K562 (cell line): ENCODE measurements at regions not wholly inside any gene's neighbourhood (a gene's known extent, or its start where the extent isn't known, plus 50 kb on each side); places are given as distances from the start of the nearest gene placed in this dataset.

ENCODE experiments used
- ATF3 ChIP-seq, 2 experiments: fragments of 450-650 bp in 1 of 2; sonication (generic) in 1 of 2; formaldehyde crosslinking in 1 of 2; IDR thresholded peaks in 1 of 2; conservative IDR thresholded peaks in 1 of 2; 2 replicates each; pipeline versions ENCODE4 v1.6.1 to v1.8.1; 2016 to 2023; ENCODE audit warnings: mild to moderate bottlenecking in 2 of 2, moderate library complexity in 2 of 2, inconsistent platforms in 1 of 2, missing genetic modification reagents in 1 of 2
- CREM ChIP-seq: IDR thresholded peaks from 2 replicates; pipeline ENCODE4 v1.6.1; 2014; ENCODE audit warnings: antibody characterized with exemption, low read depth
- EGR1 ChIP-seq: fragments of 450-650 bp; conservative IDR thresholded peaks from 2 replicates; pipeline ENCODE4 v1.6.1; 2017; ENCODE audit warnings: mild to moderate bottlenecking
- FOXK2 ChIP-seq, 2 experiments: fragments of 450-650 bp; IDR thresholded peaks in 1 of 2; conservative IDR thresholded peaks in 1 of 2; 2 replicates each; pipeline ENCODE4 v1.6.1; 2016; ENCODE audit warnings: low read depth in 2 of 2, mild to moderate bottlenecking in 1 of 2
- HDAC8 ChIP-seq: fragments of 450-650 bp; IDR thresholded peaks from 2 replicates; pipeline ENCODE4 v1.6.1; 2016; ENCODE audit warnings: mild to moderate bottlenecking, missing genetic modification characterization, moderate library complexity, missing compliant biosample characterization
- ID3 ChIP-seq, 2 experiments: fragments of 250-450 bp in 1 of 2; fragments of 450-650 bp in 1 of 2; sonication (Bioruptor Pico) in 1 of 2; IDR thresholded peaks; 2 replicates each; pipeline versions ENCODE4 v1.6.1 to v1.8.0; 2016 to 2021; ENCODE audit warnings: mild to moderate bottlenecking in 2 of 2, moderate library complexity in 2 of 2, missing compliant biosample characterization in 1 of 2, missing genetic modification characterization in 1 of 2
- L3MBTL2 ChIP-seq: fragments of 450-650 bp; IDR thresholded peaks from 2 replicates; pipeline ENCODE4 v1.6.1; 2016; ENCODE audit warnings: mild to moderate bottlenecking, moderate library complexity
- PCBP1 ChIP-seq: fragments of 200-400 bp; formaldehyde crosslinking; IDR thresholded peaks from 2 replicates; pipeline ENCODE4 v1.6.1; 2018; ENCODE audit warnings: mild to moderate bottlenecking, low read depth, low read length; ENCODE audit not compliant: poor library complexity, severe bottlenecking
- POLR2G ChIP-seq: fragments of 200-400 bp; formaldehyde crosslinking; IDR thresholded peaks from 2 replicates; pipeline ENCODE4 v1.6.1; 2017; ENCODE audit warnings: low read depth, mild to moderate bottlenecking, antibody characterized with exemption, low read length, moderate library complexity
- SIN3A ChIP-seq, 2 experiments: fragments of 150-350 bp in 1 of 2; IDR thresholded peaks; 2 replicates each; pipeline ENCODE4 v1.6.1; 2011 to 2016; ENCODE audit warnings: borderline replicate concordance in 2 of 2, low read depth in 2 of 2, low read length in 2 of 2, mild to moderate bottlenecking in 2 of 2, moderate library complexity in 2 of 2; ENCODE audit not compliant: control insufficient read depth in 1 of 2
- SIX5 ChIP-seq, 2 experiments: IDR thresholded peaks; 2 replicates each; pipeline ENCODE4 v1.6.1; 2011; ENCODE audit warnings: low read length in 2 of 2, borderline replicate concordance in 1 of 2, low read depth in 1 of 2, mild to moderate bottlenecking in 1 of 2, moderate library complexity in 1 of 2; ENCODE audit not compliant: insufficient read depth in 1 of 2
- SNRNP70 ChIP-seq: fragments of 200-400 bp; formaldehyde crosslinking; optimal IDR thresholded peaks from 2 replicates; pipeline ENCODE3; 2017; ENCODE audit warnings: low read depth, low read length
- ZNF408 ChIP-seq: fragments of 250-450 bp; sonication (Bioruptor Pico); IDR thresholded peaks from 2 replicates; pipeline ENCODE4 v1.4.0; 2020; ENCODE audit warnings: low read depth, mild to moderate bottlenecking, moderate library complexity
- ZNF444 ChIP-seq: fragments of 250-450 bp; sonication (Bioruptor Pico); IDR thresholded peaks from 2 replicates; pipeline ENCODE4 v1.4.0; 2020; ENCODE audit warnings: mild to moderate bottlenecking, moderate library complexity
- TF ChIP-seq, protein P1 (sequence below): fragments of 450-650 bp; IDR thresholded peaks from 2 replicates; pipeline ENCODE4 v1.6.1; 2018; ENCODE audit not compliant: partially characterized antibody
- TF ChIP-seq, protein P2 (sequence below): fragments of 450-650 bp; IDR thresholded peaks from 2 replicates; pipeline ENCODE4 v1.6.1; 2016

GRCh38 chr6:19995575-19996257 is 158.5 kb downstream of the ID4 start (continued):
- TF ChIP-seq ATF3 (IDR thresholded peaks at IDR 0.05), result no peak
- TF ChIP-seq ATF3 (CRISPR knock-in tag; conservative IDR thresholded peaks at IDR 0.05), result no peak
- no peak for TF ChIP-seq PCBP1
- TF ChIP-seq CREM, result peak; percentile 64
- TF ChIP-seq L3MBTL2, result peak; percentile 60
- no peak for TF ChIP-seq ID3 (CRISPR knock-in tag; IDR thresholded peaks at IDR 0.05)
- no peak for TF ChIP-seq ID3 (tag; IDR thresholded peaks at IDR 0.05)
- TF ChIP-seq, protein P1, sequence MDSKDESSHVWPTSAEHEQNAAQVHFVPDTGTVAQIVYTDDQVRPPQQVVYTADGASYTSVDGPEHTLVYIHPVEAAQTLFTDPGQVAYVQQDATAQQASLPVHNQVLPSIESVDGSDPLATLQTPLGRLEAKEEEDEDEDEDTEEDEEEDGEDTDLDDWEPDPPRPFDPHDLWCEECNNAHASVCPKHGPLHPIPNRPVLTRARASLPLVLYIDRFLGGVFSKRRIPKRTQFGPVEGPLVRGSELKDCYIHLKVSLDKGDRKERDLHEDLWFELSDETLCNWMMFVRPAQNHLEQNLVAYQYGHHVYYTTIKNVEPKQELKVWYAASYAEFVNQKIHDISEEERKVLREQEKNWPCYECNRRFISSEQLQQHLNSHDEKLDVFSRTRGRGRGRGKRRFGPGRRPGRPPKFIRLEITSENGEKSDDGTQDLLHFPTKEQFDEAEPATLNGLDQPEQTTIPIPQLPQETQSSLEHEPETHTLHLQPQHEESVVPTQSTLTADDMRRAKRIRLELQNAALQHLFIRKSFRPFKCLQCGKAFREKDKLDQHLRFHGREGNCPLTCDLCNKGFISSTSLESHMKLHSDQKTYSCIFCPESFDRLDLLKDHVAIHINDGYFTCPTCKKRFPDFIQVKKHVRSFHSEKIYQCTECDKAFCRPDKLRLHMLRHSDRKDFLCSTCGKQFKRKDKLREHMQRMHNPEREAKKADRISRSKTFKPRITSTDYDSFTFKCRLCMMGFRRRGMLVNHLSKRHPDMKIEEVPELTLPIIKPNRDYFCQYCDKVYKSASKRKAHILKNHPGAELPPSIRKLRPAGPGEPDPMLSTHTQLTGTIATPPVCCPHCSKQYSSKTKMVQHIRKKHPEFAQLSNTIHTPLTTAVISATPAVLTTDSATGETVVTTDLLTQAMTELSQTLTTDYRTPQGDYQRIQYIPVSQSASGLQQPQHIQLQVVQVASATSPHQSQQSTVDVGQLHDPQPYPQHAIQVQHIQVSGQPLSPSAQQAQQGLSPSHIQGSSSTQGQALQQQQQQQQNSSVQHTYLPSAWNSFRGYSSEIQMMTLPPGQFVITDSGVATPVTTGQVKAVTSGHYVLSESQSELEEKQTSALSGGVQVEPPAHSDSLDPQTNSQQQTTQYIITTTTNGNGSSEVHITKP, result peak; percentile 30
- no peak for TF ChIP-seq SIN3A (IDR thresholded peaks at IDR 0.05; ENCODE audit: borderline replicate concordance in 2 of 2, control insufficient read depth in 1 of 2, low read depth in 2 of 2, low read length in 2 of 2)
- TF ChIP-seq ZNF444, result no peak
- peak in 1 of 2 experiments; percentile 54; a peak in 3 of 4 replicates for TF ChIP-seq FOXK2 (conservative IDR thresholded peaks at IDR 0.05 in 1 of 2, IDR thresholded peaks at IDR 0.05 in 1 of 2; ENCODE audit: low read depth in 2 of 2)
- peak; percentile 22; the same call in 1 of the 2 replicates for TF ChIP-seq POLR2G
- peak; percentile 34; the same call in 1 of the 2 replicates for TF ChIP-seq EGR1
- TF ChIP-seq HDAC8, result no peak
- TF ChIP-seq ZNF408 (CRISPR knock-in tag), result no peak
- no peak for TF ChIP-seq SNRNP70
- TF ChIP-seq SIX5 (IDR thresholded peaks at IDR 0.05; ENCODE audit: borderline replicate concordance in 1 of 2, insufficient read depth in 1 of 2, low read depth in 1 of 2, low read length in 2 of 2), result no peak
- TF ChIP-seq, protein P2, sequence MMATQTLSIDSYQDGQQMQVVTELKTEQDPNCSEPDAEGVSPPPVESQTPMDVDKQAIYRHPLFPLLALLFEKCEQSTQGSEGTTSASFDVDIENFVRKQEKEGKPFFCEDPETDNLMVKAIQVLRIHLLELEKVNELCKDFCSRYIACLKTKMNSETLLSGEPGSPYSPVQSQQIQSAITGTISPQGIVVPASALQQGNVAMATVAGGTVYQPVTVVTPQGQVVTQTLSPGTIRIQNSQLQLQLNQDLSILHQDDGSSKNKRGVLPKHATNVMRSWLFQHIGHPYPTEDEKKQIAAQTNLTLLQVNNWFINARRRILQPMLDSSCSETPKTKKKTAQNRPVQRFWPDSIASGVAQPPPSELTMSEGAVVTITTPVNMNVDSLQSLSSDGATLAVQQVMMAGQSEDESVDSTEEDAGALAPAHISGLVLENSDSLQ, result peak; percentile 76
